Kidney (tissue), 13 donors: ENCODE measurements at regions not wholly inside any gene's neighbourhood (a gene's known extent, or its start where the extent isn't known, plus 50 kb on each side); places are given as distances from the start of the nearest gene placed in this dataset.

ENCODE experiments used
- DNase-seq, 5 donors: peaks; one replicate each; pipeline ENCODE4 v3.0.0-alpha.2; 2013 to 2020
- FAIRE-seq: peaks from 2 replicates; lab custom pipeline; 2012; peaks lifted over from hg19 to GRCh38; lab: Jason Lieb, UNC
- H3K27ac ChIP-seq, 2 donors: one replicate each; pipeline ENCODE4 v1.7.0; 2013; ENCODE audit warnings: low read depth in 2 of 2, low read length in 2 of 2, inconsistent platforms in 1 of 2
- H3K27me3 ChIP-seq: one replicate; pipeline ENCODE4 v1.7.1; 2013; ENCODE audit warnings: low read length, inconsistent platforms; ENCODE audit not compliant: control insufficient read depth, insufficient read depth
- H3K36me3 ChIP-seq, 3 donors: one replicate each; pipeline versions ENCODE4 v1.7.0 to v1.7.1; 2013; ENCODE audit warnings: low read length in 3 of 3, control low read depth in 1 of 3, inconsistent platforms in 1 of 3; ENCODE audit not compliant: insufficient read depth in 3 of 3, control insufficient read depth in 2 of 3
- H3K4me1 ChIP-seq, 3 donors: one replicate each; pipeline versions ENCODE4 v1.7.0 to v1.7.1; 2013; ENCODE audit warnings: low read length in 3 of 3, inconsistent platforms in 1 of 3, low read depth in 1 of 3; ENCODE audit not compliant: control insufficient read depth in 2 of 3, insufficient read depth in 2 of 3
- H3K4me3 ChIP-seq, 3 donors: one replicate each; pipeline versions ENCODE4 v1.7.0 to v1.8.1; 2013; ENCODE audit warnings: low read length in 3 of 3, control low read depth in 1 of 3, inconsistent platforms in 1 of 3
- H3K9ac ChIP-seq, 3 donors: one replicate each; pipeline versions ENCODE4 v1.7.0 to v1.7.1; 2013; ENCODE audit warnings: low read length in 3 of 3, control low read depth in 1 of 3, inconsistent platforms in 1 of 3
- H3K9me3 ChIP-seq, 3 donors: one replicate each; pipeline versions ENCODE4 v1.7.0 to v1.7.1; 2013; ENCODE audit warnings: low read length in 3 of 3, control low read depth in 1 of 3, inconsistent platforms in 1 of 3; ENCODE audit not compliant: control insufficient read depth in 2 of 3, insufficient read depth in 1 of 3
- intact Hi-C: fragments of 100-400 bp; cut with DNase I; formaldehyde crosslinking; loops from one replicate; pipeline ENCODE4 v1.11.1; 2022
- TF ChIP-seq, protein P1 (sequence below): IDR thresholded peaks from 3 replicates; pipeline ENCODE4 v1.5.1; 2012; ENCODE audit warnings: mild to moderate bottlenecking, moderate library complexity, borderline replicate concordance; ENCODE audit not compliant: insufficient read depth; ENCODE audit errors: extremely low read depth
- donor health status: control.
- donor health status: control.
- donor health status: control.
- donor health status: control.
- donor health status: control.
- donor health status: DM: yes; HTN: yes; CAD: no.
- donor health status: Normal renal cell carcinoma (clear cell type).

DNA sequence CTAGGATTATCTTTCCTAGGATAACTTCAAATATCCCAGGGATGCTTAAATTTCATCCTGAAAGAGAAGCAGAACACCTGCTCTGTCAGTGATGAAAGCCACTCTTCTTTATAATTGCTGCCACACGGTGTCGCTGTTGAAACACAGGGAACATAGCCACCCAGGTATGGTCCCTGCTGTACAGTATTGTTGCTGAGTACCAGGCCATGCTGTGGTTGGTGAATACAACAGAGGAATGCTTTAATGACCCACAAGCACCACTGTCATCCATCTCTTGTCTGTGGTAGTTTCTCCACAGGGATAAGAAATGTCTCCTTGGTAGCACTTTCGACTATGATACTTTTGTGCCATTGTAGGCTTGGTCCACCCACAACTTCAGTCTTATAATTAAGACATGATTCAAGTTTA is 70.6 kb upstream of the STARD3NL start:
- Histone ChIP-seq H3K4me1 (no peaks in the 10 kb centered on the region), H3K27ac (no peak overlapping the region), H3K27me3 (no peaks in the 10 kb centered on the region), H3K9me3 (no peaks in the 10 kb centered on the region), H3K36me3 (no peaks in the 10 kb centered on the region), H3K9ac (no peak overlapping the region), H3K4me3 (no peak overlapping the region)
- intact Hi-C loops = loop anchor here (10.0 kb wide), 1 partner anchor 117 kb away; no protein-coding TSS in a partner anchor
- DNase-seq = peak in 4 of 5 donors; percentile 59 to 83 (median 72)
- no peak for FAIRE-seq
- TF ChIP-seq, protein P1, sequence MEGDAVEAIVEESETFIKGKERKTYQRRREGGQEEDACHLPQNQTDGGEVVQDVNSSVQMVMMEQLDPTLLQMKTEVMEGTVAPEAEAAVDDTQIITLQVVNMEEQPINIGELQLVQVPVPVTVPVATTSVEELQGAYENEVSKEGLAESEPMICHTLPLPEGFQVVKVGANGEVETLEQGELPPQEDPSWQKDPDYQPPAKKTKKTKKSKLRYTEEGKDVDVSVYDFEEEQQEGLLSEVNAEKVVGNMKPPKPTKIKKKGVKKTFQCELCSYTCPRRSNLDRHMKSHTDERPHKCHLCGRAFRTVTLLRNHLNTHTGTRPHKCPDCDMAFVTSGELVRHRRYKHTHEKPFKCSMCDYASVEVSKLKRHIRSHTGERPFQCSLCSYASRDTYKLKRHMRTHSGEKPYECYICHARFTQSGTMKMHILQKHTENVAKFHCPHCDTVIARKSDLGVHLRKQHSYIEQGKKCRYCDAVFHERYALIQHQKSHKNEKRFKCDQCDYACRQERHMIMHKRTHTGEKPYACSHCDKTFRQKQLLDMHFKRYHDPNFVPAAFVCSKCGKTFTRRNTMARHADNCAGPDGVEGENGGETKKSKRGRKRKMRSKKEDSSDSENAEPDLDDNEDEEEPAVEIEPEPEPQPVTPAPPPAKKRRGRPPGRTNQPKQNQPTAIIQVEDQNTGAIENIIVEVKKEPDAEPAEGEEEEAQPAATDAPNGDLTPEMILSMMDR = peak; percentile 84

DNA sequence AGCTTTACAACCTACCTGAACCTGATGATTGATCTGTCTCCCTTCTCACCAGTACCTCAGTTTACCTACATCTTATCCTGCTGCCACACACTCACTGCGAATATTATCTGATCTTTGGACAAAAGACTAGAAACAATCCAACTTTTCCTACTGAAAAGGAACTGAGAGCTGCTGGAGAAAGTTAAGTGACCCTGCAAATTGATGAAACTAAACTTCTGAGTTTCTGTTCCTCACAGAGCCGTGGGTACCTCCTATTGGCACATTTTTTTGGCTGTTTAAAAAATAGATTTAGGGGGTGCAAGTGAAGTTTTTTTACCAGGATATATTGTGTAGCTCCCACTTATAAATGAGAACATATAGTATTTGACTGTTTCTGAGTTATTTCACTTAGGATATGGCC is 66.0 kb upstream of the STARD3NL start:
- no peaks in the 10 kb centered on the region for H3K4me1 ChIP-seq
- no peaks in the 10 kb centered on the region for H3K9me3 ChIP-seq
- H3K27ac ChIP-seq = no peak overlapping the region
- TF ChIP-seq, protein P1 = no peak
- H3K4me3 ChIP-seq = no peak overlapping the region
- H3K9ac ChIP-seq = no peak overlapping the region
- DNase-seq (no peak), FAIRE-seq (no peak)
- intact Hi-C loops = loop anchor here (10.0 kb wide), 1 partner anchor 207 kb away; no protein-coding TSS in a partner anchor
- H3K27me3 ChIP-seq = no peaks in the 10 kb centered on the region
- H3K36me3 ChIP-seq = no peaks in the 10 kb centered on the region

DNA sequence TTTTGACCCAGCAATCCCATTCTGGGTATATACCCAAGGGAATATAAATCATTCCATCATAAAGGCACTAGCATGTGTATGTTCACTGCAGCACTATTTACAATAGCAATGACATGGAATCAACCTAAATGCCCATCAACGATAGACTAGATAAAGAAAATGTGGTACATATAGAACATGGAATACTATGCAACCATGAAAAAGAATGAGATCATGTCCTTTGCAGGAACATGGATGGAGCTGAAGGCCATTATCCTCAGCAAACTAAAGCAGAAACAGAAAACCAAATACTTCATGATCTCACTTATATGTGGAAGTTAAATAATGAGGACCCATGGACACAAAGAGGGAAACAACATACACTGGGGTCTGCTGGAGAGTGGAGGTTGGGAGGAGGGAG is 58.0 kb upstream of the STARD3NL start:
- FAIRE-seq (no peak), DNase-seq (no peak)
- TF ChIP-seq, protein P1 = no peak
- Histone ChIP-seq H3K27me3 (no peaks in the 10 kb centered on the region), H3K4me3 (no peak overlapping the region), H3K9ac (no peak overlapping the region), H3K4me1 (no peaks in the 10 kb centered on the region), H3K27ac (no peak overlapping the region), H3K36me3 (no peaks in the 10 kb centered on the region), H3K9me3 (no peaks in the 10 kb centered on the region)
- intact Hi-C loops = no loop called here

DNA sequence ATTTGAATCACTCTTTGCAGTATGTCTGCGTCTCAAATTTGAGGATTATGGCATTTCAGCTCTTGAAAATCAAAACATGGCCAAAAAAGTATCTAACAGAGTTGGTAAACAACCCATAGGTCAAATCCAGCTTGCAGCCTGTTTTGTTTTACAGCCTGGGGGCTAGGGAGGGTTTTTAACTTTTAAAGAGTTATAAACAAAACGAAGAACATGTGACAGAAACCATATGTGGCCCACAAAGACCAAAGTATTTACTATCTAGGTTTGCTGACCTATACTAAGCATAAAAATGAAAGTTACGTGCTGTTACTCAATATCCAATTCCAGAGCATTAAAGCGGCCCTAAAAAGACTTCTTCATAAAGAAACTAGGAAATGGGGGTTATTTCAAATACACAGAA is 55.5 kb upstream of the STARD3NL start:
- no peak for FAIRE-seq
- no peak overlapping the region for H3K9ac ChIP-seq
- no peaks in the 10 kb centered on the region for H3K27me3 ChIP-seq
- H3K27ac ChIP-seq = no peak overlapping the region
- no peak overlapping the region for H3K4me3 ChIP-seq
- TF ChIP-seq, protein P1 = no peak
- DNase-seq = peak in 2 of 5 donors; percentile 38 to 83
- no peaks in the 10 kb centered on the region for H3K9me3 ChIP-seq
- no peaks in the 10 kb centered on the region for H3K36me3 ChIP-seq
- intact Hi-C loops = no loop called here
- H3K4me1 ChIP-seq = no peaks in the 10 kb centered on the region
